DND-41 (cell line): ENCODE measurements at regions not wholly inside any gene's neighbourhood (a gene's known extent, or its start where the extent isn't known, plus 50 kb on each side); places are given as distances from the start of the nearest gene placed in this dataset.
"Not testable (repeated sequence)": the region's sequence is repeated elsewhere in the genome, so short reads cannot be mapped to it uniquely, and the experiment has no call there.

ENCODE experiments used
- CTCF ChIP-seq: IDR thresholded peaks from 2 replicates; pipeline ENCODE4 v1.5.1; 2012; ENCODE audit warnings: borderline replicate concordance, low read length, moderate library complexity, mild to moderate bottlenecking; ENCODE audit not compliant: poor library complexity, severe bottlenecking; ENCODE audit errors: extremely low read depth
- EZH2 ChIP-seq: IDR thresholded peaks from 3 replicates; pipeline ENCODE4 v1.6.1; 2012; ENCODE audit warnings: borderline replicate concordance, low read depth, mild to moderate bottlenecking, moderate library complexity, low read length, inconsistent platforms; ENCODE audit not compliant: severe bottlenecking

- TF ChIP-seq CTCF, EZH2: not testable (repeated sequence)
These were observed 112.2 kb upstream of the OR9Q1 start for GRCh38 chr11:57911522-57911921.
